Skeletal muscle tissue (tissue), 3 donors: ENCODE measurements at regions not wholly inside any gene's neighbourhood (a gene's known extent, or its start where the extent isn't known, plus 50 kb on each side); places are given as distances from the start of the nearest gene placed in this dataset.

Experiments used
- H3K27ac ChIP-seq: one replicate; pipeline ENCODE4 v1.7.0; 2013; ENCODE audit warnings: mild to moderate bottlenecking, low read depth, low read length, inconsistent platforms
- H3K27me3 ChIP-seq, 3 donors: one replicate each; pipeline ENCODE4 v1.7.0; 2013; ENCODE audit warnings: low read length in 3 of 3; ENCODE audit not compliant: control insufficient read depth in 3 of 3, insufficient read depth in 3 of 3
- H3K36me3 ChIP-seq, 3 donors: one replicate each; pipeline ENCODE4 v1.7.0; 2013; ENCODE audit warnings: low read length in 3 of 3; ENCODE audit not compliant: control insufficient read depth in 3 of 3, insufficient read depth in 3 of 3
- H3K4me1 ChIP-seq, 3 donors: one replicate each; pipeline ENCODE4 v1.7.0; 2013; ENCODE audit warnings: low read length in 3 of 3, mild to moderate bottlenecking in 3 of 3; ENCODE audit not compliant: control insufficient read depth in 3 of 3, insufficient read depth in 3 of 3
- H3K4me3 ChIP-seq, 3 donors: one replicate each; pipeline ENCODE4 v1.7.0; 2013; ENCODE audit warnings: low read length in 3 of 3
- H3K9ac ChIP-seq, 3 donors: one replicate each; pipeline ENCODE4 v1.7.0; 2013; ENCODE audit warnings: low read length in 3 of 3, mild to moderate bottlenecking in 3 of 3, moderate library complexity in 2 of 3, low read depth in 1 of 3
- H3K9me3 ChIP-seq, 3 donors: one replicate each; pipeline ENCODE4 v1.7.0; 2013; ENCODE audit warnings: low read length in 3 of 3; ENCODE audit not compliant: control insufficient read depth in 3 of 3
- donor health status: Osteomylitis.

GRCh38 chr11:38206663-38207062 is 1608.6 kb upstream of the RAG2 start:
- Histone ChIP-seq H3K27me3 (no peaks in the 10 kb centered on the region), H3K4me3 (no peak overlapping the region), H3K27ac (no peak overlapping the region), H3K4me1 (no peaks in the 10 kb centered on the region), H3K36me3 (no peaks in the 10 kb centered on the region), H3K9me3 (peaks cover 0 to 3% (median 0%) of the 10 kb centered on the region in 3 donors), H3K9ac (no peak overlapping the region)

DNA sequence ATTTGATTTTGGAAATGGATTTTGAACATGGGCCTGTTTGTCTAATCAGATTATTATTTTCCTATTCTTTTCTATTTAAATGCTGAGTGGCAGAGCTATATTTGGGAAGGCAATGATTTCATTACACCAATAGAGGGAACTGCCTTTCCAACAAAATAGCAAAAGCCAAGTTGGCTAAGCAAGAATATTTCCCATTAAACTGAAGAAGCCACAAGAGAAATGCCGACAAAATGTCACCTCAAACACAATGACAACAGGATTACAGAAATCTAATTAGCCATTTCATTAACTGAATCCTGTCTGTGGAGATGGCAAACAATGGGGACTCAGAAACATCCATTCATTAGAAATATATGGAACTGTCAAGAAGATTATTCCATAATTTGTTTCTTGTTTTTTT is 1593.1 kb upstream of the RAG2 start:
- Histone ChIP-seq H3K27ac (no peak overlapping the region), H3K9ac (no peak overlapping the region), H3K9me3 (no peaks in the 10 kb centered on the region), H3K4me3 (no peak overlapping the region), H3K36me3 (no peaks in the 10 kb centered on the region), H3K27me3 (no peaks in the 10 kb centered on the region), H3K4me1 (no peaks in the 10 kb centered on the region)

DNA sequence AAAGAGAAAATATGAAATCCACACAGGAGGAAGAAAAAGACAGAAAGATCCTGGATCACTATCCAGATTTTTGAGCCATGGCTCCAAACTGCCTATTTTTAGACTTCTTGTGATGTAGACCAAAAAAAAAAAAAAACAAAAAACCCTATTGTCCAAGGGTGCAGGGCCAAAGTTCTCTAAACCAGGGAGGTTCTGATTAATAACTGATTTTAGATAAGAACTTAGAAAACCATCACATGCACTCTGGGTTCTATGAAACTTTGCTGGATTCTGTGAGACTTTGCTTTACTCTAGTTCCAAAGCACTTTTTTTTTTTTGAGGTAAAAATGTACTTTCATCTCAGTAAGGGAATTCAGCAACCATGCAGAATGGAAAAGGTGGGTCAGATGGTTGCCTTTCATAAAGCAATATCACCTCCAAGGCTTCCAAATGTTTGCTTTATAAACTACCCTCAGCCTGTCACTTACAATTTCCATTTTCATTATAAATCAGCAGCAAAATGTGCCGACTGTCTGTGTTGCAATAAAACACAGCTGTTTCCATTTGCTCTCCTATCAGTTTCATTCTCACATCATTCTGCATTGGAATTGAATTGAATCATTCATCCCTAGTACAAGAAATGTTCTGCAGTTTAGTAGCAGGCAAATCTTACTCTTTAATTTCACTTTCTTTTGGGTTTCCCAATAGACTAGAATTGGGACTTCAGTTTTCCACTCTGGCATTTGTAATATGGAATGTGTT is 1584.3 kb upstream of the RAG2 start:
- H3K27ac ChIP-seq = no peak overlapping the region
- H3K9ac ChIP-seq = no peak overlapping the region
- H3K4me3 ChIP-seq = no peak overlapping the region
- H3K9me3 ChIP-seq = no peaks in the 10 kb centered on the region
- no peaks in the 10 kb centered on the region for H3K4me1 ChIP-seq
- no peaks in the 10 kb centered on the region for H3K36me3 ChIP-seq
- H3K27me3 ChIP-seq = no peaks in the 10 kb centered on the region

DNA sequence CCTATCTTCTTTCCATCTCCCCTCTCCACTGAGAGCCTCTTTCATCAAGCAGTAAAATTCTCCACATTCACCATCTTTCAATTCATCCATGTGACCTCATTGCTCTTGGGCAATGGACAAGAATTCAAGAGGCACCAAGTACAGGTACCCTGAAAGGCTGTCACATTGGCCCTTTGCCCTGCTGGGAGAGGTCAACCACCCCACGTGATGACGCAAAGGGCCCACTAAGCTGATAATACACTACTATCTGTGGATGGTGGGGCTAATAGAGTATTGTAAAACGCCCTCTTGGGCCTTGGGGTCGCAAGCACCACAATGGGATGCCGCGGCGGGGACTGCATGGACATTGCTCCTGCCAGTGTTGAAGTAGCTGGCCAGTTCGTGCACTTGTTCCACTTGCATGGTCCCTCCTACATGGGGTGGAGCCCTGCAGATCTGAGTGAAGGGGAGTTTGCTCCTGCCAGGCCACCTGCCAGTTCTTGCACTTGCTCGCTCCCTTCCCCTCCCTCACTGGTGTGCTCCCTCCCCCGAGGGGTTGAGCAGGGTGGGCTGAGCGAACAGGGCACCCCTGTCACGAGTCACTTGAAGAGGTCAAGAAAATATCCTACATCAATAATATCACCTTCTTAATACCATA is 1578.8 kb upstream of the RAG2 start:
- Histone ChIP-seq H3K4me3 (no peak overlapping the region), H3K27me3 (no peaks in the 10 kb centered on the region), H3K36me3 (no peaks in the 10 kb centered on the region), H3K9me3 (no peaks in the 10 kb centered on the region), H3K4me1 (no peaks in the 10 kb centered on the region), H3K9ac (no peak overlapping the region), H3K27ac (no peak overlapping the region)

DNA sequence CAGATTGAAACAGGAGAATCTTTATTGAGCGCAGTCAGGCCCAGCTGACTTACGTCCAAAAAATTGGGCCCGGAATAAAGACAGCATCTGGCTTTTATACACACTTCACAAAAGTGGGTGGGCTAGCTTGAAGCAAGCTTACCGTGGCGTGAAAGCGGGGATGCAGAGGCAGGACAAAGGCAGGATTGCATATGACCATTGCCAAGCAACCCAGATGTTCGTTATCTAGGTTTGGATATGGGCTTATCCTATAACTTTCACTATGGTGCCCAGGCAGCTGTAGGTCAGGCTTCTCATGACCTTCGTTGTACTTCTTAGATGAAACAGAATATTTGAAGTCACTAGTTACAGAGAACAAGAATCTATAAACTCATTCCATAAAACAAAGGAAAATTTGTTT is 1575.6 kb upstream of the RAG2 start:
- H3K4me3 ChIP-seq = no peak overlapping the region
- H3K27me3 ChIP-seq = no peaks in the 10 kb centered on the region
- no peak overlapping the region for H3K9ac ChIP-seq
- no peak overlapping the region for H3K27ac ChIP-seq
- no peaks in the 10 kb centered on the region for H3K36me3 ChIP-seq
- no peaks in the 10 kb centered on the region for H3K4me1 ChIP-seq
- H3K9me3 ChIP-seq = no peaks in the 10 kb centered on the region

- Histone ChIP-seq H3K36me3 (no peaks in the 10 kb centered on the region), H3K9ac (no peak overlapping the region)
These were observed 1571.2 kb upstream of the RAG2 start for GRCh38 chr11:38169286-38169685.

DNA sequence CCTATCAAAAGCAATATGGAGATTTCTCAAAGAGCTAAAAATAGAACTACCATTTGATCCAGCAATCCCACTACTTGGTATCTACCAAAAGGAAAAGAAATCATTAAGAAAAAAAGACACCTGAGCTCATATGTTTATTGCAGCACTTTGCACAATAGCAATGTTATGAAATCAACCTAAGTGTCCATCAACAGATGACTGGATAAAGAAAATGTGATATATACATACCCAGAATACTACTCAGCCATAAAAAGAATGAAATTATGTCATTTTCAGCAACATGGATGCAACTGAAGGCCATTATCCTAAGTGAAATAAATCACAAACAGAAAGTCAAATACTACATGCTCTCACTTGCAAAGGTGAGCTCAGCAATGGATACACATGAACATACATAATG is 1565.5 kb upstream of the RAG2 start:
- H3K36me3 ChIP-seq = no peaks in the 10 kb centered on the region
- H3K9me3 ChIP-seq = no peaks in the 10 kb centered on the region
- H3K27ac ChIP-seq = no peak overlapping the region
- H3K4me1 ChIP-seq = no peaks in the 10 kb centered on the region
- no peak overlapping the region for H3K9ac ChIP-seq
- H3K4me3 ChIP-seq = no peak overlapping the region
- H3K27me3 ChIP-seq = no peaks in the 10 kb centered on the region

More at GRCh38 chr11:38169286-38169685, 1571.2 kb upstream of the RAG2 start:
- Histone ChIP-seq H3K27ac (no peak overlapping the region), H3K4me3 (no peak overlapping the region), H3K9me3 (no peaks in the 10 kb centered on the region), H3K27me3 (no peaks in the 10 kb centered on the region), H3K4me1 (no peaks in the 10 kb centered on the region)

- no peak overlapping the region for H3K4me3 ChIP-seq
- no peak overlapping the region for H3K9ac ChIP-seq
- no peaks in the 10 kb centered on the region for H3K4me1 ChIP-seq
- H3K9me3 ChIP-seq = no peaks in the 10 kb centered on the region
- no peaks in the 10 kb centered on the region for H3K27me3 ChIP-seq
- no peak overlapping the region for H3K27ac ChIP-seq
- no peaks in the 10 kb centered on the region for H3K36me3 ChIP-seq
These were observed 1562.4 kb upstream of the RAG2 start for GRCh38 chr11:38160433-38160832.

DNA sequence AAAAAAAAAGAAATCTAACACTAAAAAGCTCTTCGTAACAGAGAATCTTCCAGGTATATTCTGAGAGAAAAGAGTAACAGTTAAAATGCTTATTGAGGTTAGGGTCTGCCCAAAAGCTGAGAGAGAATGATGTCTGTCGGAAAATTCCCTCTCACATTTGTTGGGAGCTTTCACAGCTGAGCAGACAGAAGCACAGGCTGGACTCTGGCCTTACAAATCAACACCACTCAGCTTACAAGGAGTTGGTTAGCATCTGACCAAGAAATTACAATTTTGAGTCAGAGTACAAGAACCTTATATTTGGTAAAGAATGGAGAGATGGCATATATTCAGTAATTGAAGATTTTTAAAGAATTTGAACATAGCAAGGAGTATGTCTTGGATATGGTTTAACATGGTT is 1561.0 kb upstream of the RAG2 start:
- Histone ChIP-seq H3K27ac (no peak overlapping the region), H3K36me3 (no peaks in the 10 kb centered on the region), H3K4me3 (no peak overlapping the region), H3K4me1 (no peaks in the 10 kb centered on the region), H3K9ac (no peak overlapping the region), H3K27me3 (no peaks in the 10 kb centered on the region), H3K9me3 (no peaks in the 10 kb centered on the region)

DNA sequence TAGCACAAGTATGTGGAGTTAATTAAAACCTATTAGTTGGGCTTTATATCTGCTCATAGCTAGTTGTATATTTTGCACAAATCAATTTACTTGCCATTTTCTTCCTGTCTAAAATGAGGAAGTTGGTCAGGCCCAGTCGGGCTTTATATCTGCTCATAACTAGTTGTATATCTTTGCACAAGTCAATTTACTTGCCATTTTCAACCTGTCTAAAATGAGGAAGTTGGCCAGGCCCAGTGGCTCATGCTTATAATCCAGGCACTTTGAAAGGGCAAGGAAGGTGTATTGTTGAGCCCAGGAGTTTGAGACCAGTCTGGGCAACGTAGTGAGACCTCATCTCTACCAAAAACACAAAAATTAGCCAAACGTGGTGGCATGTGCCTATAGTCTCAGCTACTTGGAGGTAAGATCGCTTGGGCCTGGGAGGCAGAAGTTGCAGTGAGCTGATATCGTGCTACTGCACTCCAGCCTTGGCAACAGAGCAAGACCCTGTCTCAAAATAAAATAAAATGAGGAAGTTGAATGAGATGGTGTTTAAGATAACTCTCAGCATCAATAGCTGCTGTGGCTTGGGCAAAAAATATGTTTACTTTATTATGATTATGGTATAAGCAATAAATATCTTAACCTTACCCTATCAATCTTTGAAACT is 1558.6 kb upstream of the RAG2 start:
- no peaks in the 10 kb centered on the region for H3K27me3 ChIP-seq
- no peaks in the 10 kb centered on the region for H3K36me3 ChIP-seq
- H3K4me3 ChIP-seq = no peak overlapping the region
- no peak overlapping the region for H3K27ac ChIP-seq
- no peak overlapping the region for H3K9ac ChIP-seq
- H3K9me3 ChIP-seq = no peaks in the 10 kb centered on the region
- no peaks in the 10 kb centered on the region for H3K4me1 ChIP-seq
